ENCODE measurements at regions not wholly inside any gene's neighbourhood (a gene's known extent, or its start where the extent isn't known, plus 50 kb on each side); places are given as distances from the start of the nearest gene placed in this dataset.

- TF ChIP-seq, protein P1, sequence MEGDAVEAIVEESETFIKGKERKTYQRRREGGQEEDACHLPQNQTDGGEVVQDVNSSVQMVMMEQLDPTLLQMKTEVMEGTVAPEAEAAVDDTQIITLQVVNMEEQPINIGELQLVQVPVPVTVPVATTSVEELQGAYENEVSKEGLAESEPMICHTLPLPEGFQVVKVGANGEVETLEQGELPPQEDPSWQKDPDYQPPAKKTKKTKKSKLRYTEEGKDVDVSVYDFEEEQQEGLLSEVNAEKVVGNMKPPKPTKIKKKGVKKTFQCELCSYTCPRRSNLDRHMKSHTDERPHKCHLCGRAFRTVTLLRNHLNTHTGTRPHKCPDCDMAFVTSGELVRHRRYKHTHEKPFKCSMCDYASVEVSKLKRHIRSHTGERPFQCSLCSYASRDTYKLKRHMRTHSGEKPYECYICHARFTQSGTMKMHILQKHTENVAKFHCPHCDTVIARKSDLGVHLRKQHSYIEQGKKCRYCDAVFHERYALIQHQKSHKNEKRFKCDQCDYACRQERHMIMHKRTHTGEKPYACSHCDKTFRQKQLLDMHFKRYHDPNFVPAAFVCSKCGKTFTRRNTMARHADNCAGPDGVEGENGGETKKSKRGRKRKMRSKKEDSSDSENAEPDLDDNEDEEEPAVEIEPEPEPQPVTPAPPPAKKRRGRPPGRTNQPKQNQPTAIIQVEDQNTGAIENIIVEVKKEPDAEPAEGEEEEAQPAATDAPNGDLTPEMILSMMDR (IDR thresholded peaks at IDR 0.05): no peak
- no peak for TF ChIP-seq POLR2A (IDR thresholded peaks at IDR 0.05)
Measured at GRCh38 chr1:58993403-58993802, 209.6 kb upstream of the JUN start.
